ENCODE measurements at regions not wholly inside any gene's neighbourhood (a gene's known extent, or its start where the extent isn't known, plus 50 kb on each side); places are given as distances from the start of the nearest gene placed in this dataset.

GRCh38 chr10:124278356-124278755 is 140.4 kb downstream of the OAT start:
- no peaks in the 10 kb centered on the region for H3K9me3 ChIP-seq (ENCODE audit: control insufficient read depth, insufficient read depth, low read length)
- no peak overlapping the region for H3K4me3 ChIP-seq (ENCODE audit: low read length)
- no CpG with 5 or more reads among the region's 5 CpGs for WGBS (ENCODE audit: insufficient coverage, insufficient read length)
- H3K4me1 ChIP-seq (ENCODE audit: control insufficient read depth, insufficient read depth, low read length), result no peaks in the 10 kb centered on the region
- H3K27me3 ChIP-seq (ENCODE audit: control insufficient read depth, insufficient read depth, low read length), result no peaks in the 10 kb centered on the region
- no peak for DNase-seq (ENCODE audit: low read depth, low spot score)
- H3K36me3 ChIP-seq (ENCODE audit: control insufficient read depth, insufficient read depth, low read length), result no peaks in the 10 kb centered on the region; the same call in 1 of the 2 replicates
- no peak overlapping the region for H3K27ac ChIP-seq (ENCODE audit: low read length)

DNA sequence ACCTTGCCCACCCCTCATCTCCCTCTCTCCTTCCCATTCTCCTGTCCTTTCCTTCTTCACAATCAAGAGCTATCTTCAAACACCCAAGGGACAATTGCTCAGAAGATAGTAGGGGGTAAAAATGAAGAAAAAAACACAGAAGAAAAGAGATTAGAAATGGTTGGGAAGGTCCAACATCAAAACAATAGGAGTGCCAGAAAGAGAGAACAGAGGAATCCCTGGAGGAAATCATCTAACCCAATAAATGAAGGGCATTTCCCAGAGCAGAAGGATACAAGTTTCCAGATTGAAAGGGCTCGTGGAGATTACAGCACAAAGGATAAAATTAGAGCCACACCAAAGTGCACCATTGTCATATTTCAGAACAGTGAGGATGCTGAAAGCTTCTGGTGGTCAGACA is 145.6 kb downstream of the OAT start:
- WGBS (ENCODE audit: insufficient coverage, insufficient read length), result no CpG with 5 or more reads among the region's 1 CpG
- no peak for DNase-seq (ENCODE audit: low read depth, low spot score)
- H3K9me3 ChIP-seq (ENCODE audit: control insufficient read depth, insufficient read depth, low read length), result no peaks in the 10 kb centered on the region
- H3K27me3 ChIP-seq (ENCODE audit: control insufficient read depth, insufficient read depth, low read length), result no peaks in the 10 kb centered on the region
- no peak overlapping the region for H3K27ac ChIP-seq (ENCODE audit: low read length)
- no peak overlapping the region for H3K4me3 ChIP-seq (ENCODE audit: low read length)
- no peaks in the 10 kb centered on the region for H3K36me3 ChIP-seq (ENCODE audit: control insufficient read depth, insufficient read depth, low read length)
- no peaks in the 10 kb centered on the region; the same call in 1 of the 2 replicates for H3K4me1 ChIP-seq (ENCODE audit: control insufficient read depth, insufficient read depth, low read length)

DNA sequence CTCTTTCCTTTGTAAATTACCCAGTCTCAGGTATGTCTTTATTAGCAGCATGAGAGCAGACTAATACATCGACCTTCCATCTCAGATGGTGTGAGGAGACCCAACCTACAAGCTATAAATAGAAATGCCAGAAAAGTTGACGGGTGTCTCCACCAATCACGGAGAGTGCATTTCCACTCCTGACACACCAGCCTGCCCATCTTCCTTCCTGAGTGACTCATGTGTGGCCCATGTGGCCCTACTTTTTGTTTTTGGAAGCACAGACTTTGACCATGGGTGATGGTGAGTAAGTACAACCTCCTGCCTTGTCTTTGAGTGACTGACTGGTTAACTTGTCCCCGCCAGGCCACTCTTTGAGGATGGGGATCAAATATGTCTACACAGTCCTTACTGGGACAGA is 147.0 kb downstream of the OAT start:
- no peaks in the 10 kb centered on the region for H3K27me3 ChIP-seq (ENCODE audit: control insufficient read depth, insufficient read depth, low read length)
- H3K9me3 ChIP-seq (ENCODE audit: control insufficient read depth, insufficient read depth, low read length), result no peaks in the 10 kb centered on the region
- no peak overlapping the region for H3K4me3 ChIP-seq (ENCODE audit: low read length)
- H3K36me3 ChIP-seq (ENCODE audit: control insufficient read depth, insufficient read depth, low read length), result no peaks in the 10 kb centered on the region
- no peak for DNase-seq (ENCODE audit: low read depth, low spot score)
- no peak overlapping the region for H3K27ac ChIP-seq (ENCODE audit: low read length)
- no CpG with 5 or more reads among the region's 4 CpGs for WGBS (ENCODE audit: insufficient coverage, insufficient read length)
- no peaks in the 10 kb centered on the region; the same call in 1 of the 2 replicates for H3K4me1 ChIP-seq (ENCODE audit: control insufficient read depth, insufficient read depth, low read length)

- H3K4me3 ChIP-seq (ENCODE audit: low read length), result no peak overlapping the region
- no peaks in the 10 kb centered on the region; the same call in 1 of the 2 replicates for H3K4me1 ChIP-seq (ENCODE audit: control insufficient read depth, insufficient read depth, low read length)
- H3K36me3 ChIP-seq (ENCODE audit: control insufficient read depth, insufficient read depth, low read length), result no peaks in the 10 kb centered on the region
- DNase-seq (ENCODE audit: low read depth, low spot score), result no peak
- WGBS (ENCODE audit: insufficient coverage, insufficient read length), result no CpG with 5 or more reads among the region's 8 CpGs
- H3K27ac ChIP-seq (ENCODE audit: low read length), result no peak overlapping the region
- no peaks in the 10 kb centered on the region for H3K27me3 ChIP-seq (ENCODE audit: control insufficient read depth, insufficient read depth, low read length)
- H3K9me3 ChIP-seq (ENCODE audit: control insufficient read depth, insufficient read depth, low read length), result no peaks in the 10 kb centered on the region
Measured at GRCh38 chr10:124270530-124271327, 148.0 kb downstream of the OAT start.

- no CpG with 5 or more reads among the region's 5 CpGs for WGBS (ENCODE audit: insufficient coverage, insufficient read length)
- no peaks in the 10 kb centered on the region for H3K36me3 ChIP-seq (ENCODE audit: control insufficient read depth, insufficient read depth, low read length)
- H3K27ac ChIP-seq (ENCODE audit: low read length), result no peak overlapping the region
- DNase-seq (ENCODE audit: low read depth, low spot score), result no peak
- H3K27me3 ChIP-seq (ENCODE audit: control insufficient read depth, insufficient read depth, low read length), result no peaks in the 10 kb centered on the region
- H3K4me3 ChIP-seq (ENCODE audit: low read length), result no peak overlapping the region
- H3K4me1 ChIP-seq (ENCODE audit: control insufficient read depth, insufficient read depth, low read length), result no peaks in the 10 kb centered on the region; the same call in 1 of the 2 replicates
- H3K9me3 ChIP-seq (ENCODE audit: control insufficient read depth, insufficient read depth, low read length), result no peaks in the 10 kb centered on the region
Measured at GRCh38 chr10:124268976-124269375, 149.7 kb downstream of the OAT start.

DNA sequence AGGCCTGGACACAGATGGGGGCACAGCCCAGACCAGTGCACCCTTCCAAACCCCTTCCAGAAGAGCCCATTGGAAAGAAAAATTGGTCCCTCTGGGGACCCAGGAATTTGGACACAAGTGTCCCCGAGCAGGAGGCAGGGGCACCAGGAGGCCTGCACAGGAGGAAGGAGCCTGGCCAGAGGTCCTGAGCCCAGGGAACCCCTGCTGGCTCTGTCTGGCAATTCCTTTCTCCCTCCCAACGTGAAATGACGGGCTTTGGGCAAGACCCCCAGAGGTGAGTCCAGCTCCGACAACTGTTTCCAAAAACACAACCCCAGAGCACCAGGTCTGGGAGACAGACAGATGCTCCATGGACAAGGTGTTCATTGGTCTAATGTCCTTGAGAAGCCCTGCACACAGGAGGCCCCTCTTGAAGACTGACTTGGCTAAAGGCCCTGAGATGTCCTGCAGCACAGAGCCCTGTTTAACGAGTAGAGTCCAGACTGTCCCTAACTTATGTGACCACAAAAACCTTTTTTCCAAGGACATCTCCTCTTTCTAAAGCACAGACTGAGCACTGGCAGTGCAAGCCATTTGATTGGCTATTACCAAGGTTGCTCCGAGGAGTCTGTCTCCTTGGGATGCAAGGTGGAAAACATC is 150.7 kb downstream of the OAT start:
- no CpG with 5 or more reads among the region's 6 CpGs for WGBS (ENCODE audit: insufficient coverage, insufficient read length)
- H3K4me1 ChIP-seq (ENCODE audit: control insufficient read depth, insufficient read depth, low read length), result no peaks in the 10 kb centered on the region; the same call in 1 of the 2 replicates
- no peaks in the 10 kb centered on the region for H3K36me3 ChIP-seq (ENCODE audit: control insufficient read depth, insufficient read depth, low read length)
- DNase-seq (ENCODE audit: low read depth, low spot score), result no peak
- no peak overlapping the region for H3K27ac ChIP-seq (ENCODE audit: low read length)
- H3K4me3 ChIP-seq (ENCODE audit: low read length), result no peak overlapping the region
- H3K27me3 ChIP-seq (ENCODE audit: control insufficient read depth, insufficient read depth, low read length), result no peaks in the 10 kb centered on the region
- no peaks in the 10 kb centered on the region for H3K9me3 ChIP-seq (ENCODE audit: control insufficient read depth, insufficient read depth, low read length)

DNA sequence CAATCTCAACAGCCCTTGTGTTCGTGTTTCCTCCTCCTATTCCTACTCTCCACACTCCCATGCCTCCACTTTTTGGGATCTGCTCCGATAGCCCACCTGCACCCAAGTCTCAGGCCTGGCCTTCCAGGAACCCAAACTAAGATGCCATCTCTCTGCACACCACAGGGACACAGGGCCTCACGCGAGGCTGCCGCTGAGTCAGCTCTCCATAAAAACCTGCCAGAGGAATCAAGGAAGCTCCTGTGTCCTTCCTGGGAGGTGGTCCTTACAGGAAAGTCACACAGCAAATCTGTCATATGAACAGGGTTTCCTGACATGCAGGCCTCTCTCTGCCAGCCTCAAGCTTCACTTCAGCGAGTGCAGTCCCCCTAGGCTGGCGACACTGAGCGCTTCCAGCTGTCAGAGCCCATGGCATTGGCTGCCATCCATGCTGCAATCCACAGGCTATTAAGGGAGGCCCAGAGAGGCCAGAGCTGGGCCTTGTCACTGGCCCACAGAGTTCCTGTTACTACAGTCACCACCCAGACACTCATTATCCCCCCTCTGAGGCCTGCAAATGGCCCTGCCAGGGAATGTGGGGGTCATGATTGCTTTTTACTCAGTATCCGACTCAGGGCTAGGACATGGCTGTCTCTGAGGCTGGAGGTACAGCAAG is 151.4 kb downstream of the OAT start:
- H3K27ac ChIP-seq (ENCODE audit: low read length), result no peak overlapping the region
- whole genome bisulfite sequencing (ENCODE audit: insufficient coverage, insufficient read length), result no CpG with 5 or more reads among the region's 9 CpGs
- H3K4me3 ChIP-seq (ENCODE audit: low read length), result no peak overlapping the region
- DNase-seq (ENCODE audit: low read depth, low spot score), result no peak
- H3K36me3 ChIP-seq (ENCODE audit: control insufficient read depth, insufficient read depth, low read length), result no peaks in the 10 kb centered on the region
- H3K9me3 ChIP-seq (ENCODE audit: control insufficient read depth, insufficient read depth, low read length), result no peaks in the 10 kb centered on the region
- H3K27me3 ChIP-seq (ENCODE audit: control insufficient read depth, insufficient read depth, low read length), result no peaks in the 10 kb centered on the region
- H3K4me1 ChIP-seq (ENCODE audit: control insufficient read depth, insufficient read depth, low read length), result no peaks in the 10 kb centered on the region; the same call in 1 of the 2 replicates

DNA sequence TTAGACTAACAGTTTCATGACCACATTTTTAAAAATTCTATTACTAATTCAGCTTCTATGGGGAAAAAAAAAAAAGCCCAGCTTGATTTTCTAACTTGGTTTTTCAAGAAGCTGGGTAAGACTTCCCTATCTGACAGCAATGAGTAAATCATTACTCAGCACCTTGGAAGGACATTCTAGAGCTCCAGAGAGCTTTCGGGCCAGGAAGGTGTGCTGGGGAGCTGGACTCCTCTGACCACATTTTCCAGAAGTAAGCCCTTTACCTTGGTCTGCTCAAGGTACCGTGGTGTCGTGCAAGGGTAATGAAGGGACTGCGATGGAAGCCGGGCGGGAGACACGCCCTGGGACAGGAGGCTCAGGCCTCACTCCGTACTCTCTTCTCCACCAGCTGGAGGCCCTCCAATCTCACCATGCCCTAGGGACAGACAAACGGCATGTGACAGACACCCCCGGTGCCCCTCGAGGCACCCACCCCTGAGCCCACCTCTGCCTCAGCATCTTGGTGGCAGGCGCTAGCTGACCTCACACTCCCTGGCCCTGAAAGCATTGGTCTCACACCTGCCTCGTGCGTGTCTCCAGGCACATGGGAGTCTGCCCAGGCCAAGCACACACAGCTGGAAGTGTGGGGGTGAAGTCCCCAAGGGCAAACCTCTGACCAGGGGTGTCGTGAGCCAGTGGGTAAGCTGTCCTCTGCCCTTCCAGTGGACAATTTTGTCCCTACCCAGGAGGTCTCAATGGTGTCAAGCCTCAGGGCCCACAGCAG is 152.1 kb downstream of the OAT start:
- no CpG with 5 or more reads among the region's 15 CpGs for WGBS (ENCODE audit: insufficient coverage, insufficient read length)
- Histone ChIP-seq H3K4me3 (ENCODE audit: low read length) (no peak overlapping the region), H3K4me1 (ENCODE audit: control insufficient read depth, insufficient read depth, low read length) (no peaks in the 10 kb centered on the region; the same call in 1 of the 2 replicates), H3K27ac (ENCODE audit: low read length) (no peak overlapping the region), H3K9me3 (ENCODE audit: control insufficient read depth, insufficient read depth, low read length) (no peaks in the 10 kb centered on the region), H3K27me3 (ENCODE audit: control insufficient read depth, insufficient read depth, low read length) (no peaks in the 10 kb centered on the region), H3K36me3 (ENCODE audit: control insufficient read depth, insufficient read depth, low read length) (no peaks in the 10 kb centered on the region)
- DNase-seq (ENCODE audit: low read depth, low spot score), result no peak

- Histone ChIP-seq H3K4me3 (ENCODE audit: low read length) (no peak overlapping the region), H3K27me3 (ENCODE audit: control insufficient read depth, insufficient read depth, low read length) (no peaks in the 10 kb centered on the region), H3K27ac (ENCODE audit: low read length) (no peak overlapping the region), H3K36me3 (ENCODE audit: control insufficient read depth, insufficient read depth, low read length) (no peaks in the 10 kb centered on the region), H3K4me1 (ENCODE audit: control insufficient read depth, insufficient read depth, low read length) (no peaks in the 10 kb centered on the region; the same call in 1 of the 2 replicates), H3K9me3 (ENCODE audit: control insufficient read depth, insufficient read depth, low read length) (no peaks in the 10 kb centered on the region)
- DNase-seq (ENCODE audit: low read depth, low spot score), result no peak
- no CpG with 5 or more reads among the region's 12 CpGs for WGBS (ENCODE audit: insufficient coverage, insufficient read length)
Measured at GRCh38 chr10:124265776-124266467, 152.8 kb downstream of the OAT start.

Measured in iPS DF 6.9 (cell line).